ENCODE measurements at regions not wholly inside any gene's neighbourhood (a gene's known extent, or its start where the extent isn't known, plus 50 kb on each side); places are given as distances from the start of the nearest gene placed in this dataset.

GRCh38 chr21:35850542-35851103, 209.7 kb downstream of the SETD4 start:
- peaks cover under 1% of the 10 kb centered on the region for H3K27me3 Mint-ChIP-seq (ENCODE audit: unreplicated experiment)
- DNase-seq (ENCODE audit: low spot score) = no peak
- no peaks in the 10 kb centered on the region for H3K9me3 Mint-ChIP-seq (ENCODE audit: unreplicated experiment)
- H3K4me3 Mint-ChIP-seq (ENCODE audit: unreplicated experiment) = no peak overlapping the region
- TF ChIP-seq, protein P1, sequence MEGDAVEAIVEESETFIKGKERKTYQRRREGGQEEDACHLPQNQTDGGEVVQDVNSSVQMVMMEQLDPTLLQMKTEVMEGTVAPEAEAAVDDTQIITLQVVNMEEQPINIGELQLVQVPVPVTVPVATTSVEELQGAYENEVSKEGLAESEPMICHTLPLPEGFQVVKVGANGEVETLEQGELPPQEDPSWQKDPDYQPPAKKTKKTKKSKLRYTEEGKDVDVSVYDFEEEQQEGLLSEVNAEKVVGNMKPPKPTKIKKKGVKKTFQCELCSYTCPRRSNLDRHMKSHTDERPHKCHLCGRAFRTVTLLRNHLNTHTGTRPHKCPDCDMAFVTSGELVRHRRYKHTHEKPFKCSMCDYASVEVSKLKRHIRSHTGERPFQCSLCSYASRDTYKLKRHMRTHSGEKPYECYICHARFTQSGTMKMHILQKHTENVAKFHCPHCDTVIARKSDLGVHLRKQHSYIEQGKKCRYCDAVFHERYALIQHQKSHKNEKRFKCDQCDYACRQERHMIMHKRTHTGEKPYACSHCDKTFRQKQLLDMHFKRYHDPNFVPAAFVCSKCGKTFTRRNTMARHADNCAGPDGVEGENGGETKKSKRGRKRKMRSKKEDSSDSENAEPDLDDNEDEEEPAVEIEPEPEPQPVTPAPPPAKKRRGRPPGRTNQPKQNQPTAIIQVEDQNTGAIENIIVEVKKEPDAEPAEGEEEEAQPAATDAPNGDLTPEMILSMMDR (IDR thresholded peaks at IDR 0.05; ENCODE audit: unreplicated experiment) = no peak
- H3K4me1 Mint-ChIP-seq (ENCODE audit: unreplicated experiment) = no peaks in the 10 kb centered on the region
- no peak overlapping the region for H3K27ac Mint-ChIP-seq (ENCODE audit: unreplicated experiment)
- no peaks in the 10 kb centered on the region for H3K36me3 Mint-ChIP-seq (ENCODE audit: low read depth, unreplicated experiment)

DNA sequence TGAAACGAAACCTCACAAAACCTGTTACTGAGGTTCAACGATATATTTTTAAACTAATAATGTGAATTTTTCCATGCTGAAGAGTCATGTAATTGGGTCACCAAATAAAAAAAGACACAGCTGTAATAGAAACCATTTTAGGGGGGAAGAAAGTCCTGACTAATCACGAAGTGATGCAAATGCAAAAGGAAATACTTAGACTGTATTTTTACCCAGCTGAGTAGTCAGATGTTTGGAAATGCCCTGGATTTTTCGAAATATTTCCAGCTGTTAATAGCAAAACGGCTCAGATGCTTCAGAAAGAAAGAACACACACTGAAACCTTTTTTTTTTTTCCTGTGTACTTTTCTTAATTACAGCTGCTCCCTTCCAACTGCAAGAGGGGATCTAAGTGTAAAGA, 210.3 kb downstream of the SETD4 start:
- H3K9me3 Mint-ChIP-seq (ENCODE audit: unreplicated experiment) = no peaks in the 10 kb centered on the region
- no peak for DNase-seq (ENCODE audit: low spot score)
- H3K36me3 Mint-ChIP-seq (ENCODE audit: low read depth, unreplicated experiment) = no peaks in the 10 kb centered on the region
- H3K27me3 Mint-ChIP-seq (ENCODE audit: unreplicated experiment) = peaks cover 4% of the 10 kb centered on the region
- H3K4me3 Mint-ChIP-seq (ENCODE audit: unreplicated experiment) = no peak overlapping the region
- H3K27ac Mint-ChIP-seq (ENCODE audit: unreplicated experiment) = no peak overlapping the region
- no peaks in the 10 kb centered on the region for H3K4me1 Mint-ChIP-seq (ENCODE audit: unreplicated experiment)
- TF ChIP-seq, protein P1 (IDR thresholded peaks at IDR 0.05; ENCODE audit: unreplicated experiment) = no peak

- H3K36me3 Mint-ChIP-seq (ENCODE audit: low read depth, unreplicated experiment) = no peaks in the 10 kb centered on the region
- H3K4me3 Mint-ChIP-seq (ENCODE audit: unreplicated experiment) = no peak overlapping the region
- H3K27ac Mint-ChIP-seq (ENCODE audit: unreplicated experiment) = no peak overlapping the region
- DNase-seq (ENCODE audit: low spot score) = no peak
- TF ChIP-seq, protein P1 (IDR thresholded peaks at IDR 0.05; ENCODE audit: unreplicated experiment) = no peak
- H3K4me1 Mint-ChIP-seq (ENCODE audit: unreplicated experiment) = no peaks in the 10 kb centered on the region
- no peaks in the 10 kb centered on the region for H3K9me3 Mint-ChIP-seq (ENCODE audit: unreplicated experiment)
- peaks cover 4% of the 10 kb centered on the region for H3K27me3 Mint-ChIP-seq (ENCODE audit: unreplicated experiment)
Observed at GRCh38 chr21:35849144-35849543, 211.2 kb downstream of the SETD4 start.

DNA sequence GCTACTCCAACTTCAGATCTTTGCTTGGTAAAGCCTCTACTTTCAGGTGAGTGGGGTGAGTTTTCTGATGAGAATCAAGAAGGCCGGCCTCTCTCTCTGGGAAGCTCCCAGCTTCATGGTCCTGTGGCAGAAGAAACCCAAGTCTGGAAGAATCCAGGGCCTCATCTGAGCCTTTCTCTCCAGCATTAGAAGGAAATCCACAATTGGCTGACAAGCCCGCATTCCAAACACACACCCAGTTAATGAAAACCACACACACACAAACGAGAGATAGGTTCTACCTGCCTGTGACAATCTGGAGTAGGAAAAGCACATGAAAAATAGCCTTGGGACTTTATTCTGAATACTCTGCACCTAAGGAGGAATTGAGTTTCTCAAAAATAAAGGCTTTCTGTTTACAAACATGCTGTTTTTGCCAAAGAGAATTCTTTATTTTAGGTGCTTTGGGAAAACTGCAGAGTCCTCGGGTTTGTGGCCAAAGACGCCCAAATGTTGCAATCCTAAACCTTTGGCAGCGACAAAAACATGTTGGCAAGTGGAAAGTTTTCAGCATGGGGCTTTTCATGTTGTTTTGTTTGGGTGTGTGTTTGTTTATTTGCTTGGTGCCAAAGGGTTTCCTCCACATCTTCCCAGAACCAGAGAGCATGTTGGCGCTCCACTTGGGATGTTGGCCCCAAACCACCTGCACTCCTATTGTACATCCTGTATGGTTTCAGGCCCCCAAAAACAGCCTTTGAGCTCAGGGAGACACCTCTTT, 216.2 kb downstream of the SETD4 start:
- H3K4me1 Mint-ChIP-seq (ENCODE audit: unreplicated experiment) = no peaks in the 10 kb centered on the region
- H3K27me3 Mint-ChIP-seq (ENCODE audit: unreplicated experiment) = peaks cover 5% of the 10 kb centered on the region
- H3K9me3 Mint-ChIP-seq (ENCODE audit: unreplicated experiment) = no peaks in the 10 kb centered on the region
- no peak for DNase-seq (ENCODE audit: low spot score)
- no peak overlapping the region for H3K27ac Mint-ChIP-seq (ENCODE audit: unreplicated experiment)
- H3K36me3 Mint-ChIP-seq (ENCODE audit: low read depth, unreplicated experiment) = no peaks in the 10 kb centered on the region
- TF ChIP-seq, protein P1 (IDR thresholded peaks at IDR 0.05; ENCODE audit: unreplicated experiment) = no peak
- no peak overlapping the region for H3K4me3 Mint-ChIP-seq (ENCODE audit: unreplicated experiment)

- Mint-ChIP-seq H3K27ac (ENCODE audit: unreplicated experiment) (no peak overlapping the region), H3K4me1 (ENCODE audit: unreplicated experiment) (no peaks in the 10 kb centered on the region), H3K36me3 (ENCODE audit: low read depth, unreplicated experiment) (no peaks in the 10 kb centered on the region), H3K27me3 (ENCODE audit: unreplicated experiment) (peaks cover 5% of the 10 kb centered on the region), H3K9me3 (ENCODE audit: unreplicated experiment) (no peaks in the 10 kb centered on the region), H3K4me3 (ENCODE audit: unreplicated experiment) (no peak overlapping the region)
- no peak for DNase-seq (ENCODE audit: low spot score)
- TF ChIP-seq, protein P1 (IDR thresholded peaks at IDR 0.05; ENCODE audit: unreplicated experiment) = no peak
Observed at GRCh38 chr21:35840949-35841348, 219.4 kb downstream of the SETD4 start.

All from endothelial cell (in vitro differentiated cells).